ENCODE measurements at regions not wholly inside any gene's neighbourhood (a gene's known extent, or its start where the extent isn't known, plus 50 kb on each side); places are given as distances from the start of the nearest gene placed in this dataset.
A peak's percentile ranks its signal among the peaks of the same experiment; 100 is the strongest.

DNA sequence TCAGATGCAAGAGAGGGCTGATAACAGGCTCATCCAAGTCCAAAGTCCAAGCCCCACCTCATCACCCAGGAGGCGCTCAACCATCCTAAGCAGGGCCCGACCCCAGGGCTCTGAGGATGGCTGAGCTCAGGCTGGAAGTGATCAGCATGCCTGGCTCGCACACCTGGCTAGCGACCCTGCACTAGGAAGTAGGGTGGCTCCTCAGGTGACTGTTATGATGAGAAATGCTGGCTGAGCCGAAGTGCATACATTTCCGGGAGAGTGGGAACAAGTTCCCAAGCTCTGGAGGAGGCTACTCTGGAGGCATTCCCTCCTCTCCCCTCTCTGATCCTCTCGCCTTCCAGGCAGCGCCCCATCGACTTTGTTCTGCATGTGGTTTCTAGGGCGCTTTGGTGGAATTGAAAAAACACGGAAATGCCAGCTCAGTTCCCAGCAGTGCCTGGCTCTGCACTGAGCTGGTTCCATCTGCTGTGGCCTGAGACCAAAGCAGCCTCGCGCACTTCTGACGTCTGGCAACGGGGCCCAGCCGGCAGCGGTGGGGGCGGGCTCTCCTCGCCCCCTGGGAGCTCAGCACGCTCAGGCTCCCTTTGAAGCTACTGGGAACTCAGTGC lies 130.3 kb downstream of the IRF8 start:
- Histone ChIP-seq H3K27me3 (peaks cover 0 to 30% (median 0%) of the 10 kb centered on the region in 3 donors), H3K4me3 (no peak overlapping the region), H3K9me3 (peaks cover 0 to 11% (median 10%) of the 10 kb centered on the region in 4 donors), H3K27ac (peak overlapping the region in 4 of 5 donors; percentile 2 to 43 (median 15)), H3K4me1 (peaks cover 0 to 28% (median 11%) of the 10 kb centered on the region in 4 donors), H3K36me3 (no peaks in the 10 kb centered on the region)
- 19 to 44% (median 20%) methylated on average over 13 to 20 of the region's 20 CpGs for WGBS, 5 donors
- DNase-seq, result peak; percentile 49 to 91
- intact Hi-C loops (cut with DNase I; ENCODE audit: low total_unique reads), result no loop called here
- TF ChIP-seq POLR2A (IDR thresholded peaks at IDR 0.05), result no peak
- TF ChIP-seq EP300 (IDR thresholded peaks at IDR 0.05), result no peak
- TF ChIP-seq, protein P1, sequence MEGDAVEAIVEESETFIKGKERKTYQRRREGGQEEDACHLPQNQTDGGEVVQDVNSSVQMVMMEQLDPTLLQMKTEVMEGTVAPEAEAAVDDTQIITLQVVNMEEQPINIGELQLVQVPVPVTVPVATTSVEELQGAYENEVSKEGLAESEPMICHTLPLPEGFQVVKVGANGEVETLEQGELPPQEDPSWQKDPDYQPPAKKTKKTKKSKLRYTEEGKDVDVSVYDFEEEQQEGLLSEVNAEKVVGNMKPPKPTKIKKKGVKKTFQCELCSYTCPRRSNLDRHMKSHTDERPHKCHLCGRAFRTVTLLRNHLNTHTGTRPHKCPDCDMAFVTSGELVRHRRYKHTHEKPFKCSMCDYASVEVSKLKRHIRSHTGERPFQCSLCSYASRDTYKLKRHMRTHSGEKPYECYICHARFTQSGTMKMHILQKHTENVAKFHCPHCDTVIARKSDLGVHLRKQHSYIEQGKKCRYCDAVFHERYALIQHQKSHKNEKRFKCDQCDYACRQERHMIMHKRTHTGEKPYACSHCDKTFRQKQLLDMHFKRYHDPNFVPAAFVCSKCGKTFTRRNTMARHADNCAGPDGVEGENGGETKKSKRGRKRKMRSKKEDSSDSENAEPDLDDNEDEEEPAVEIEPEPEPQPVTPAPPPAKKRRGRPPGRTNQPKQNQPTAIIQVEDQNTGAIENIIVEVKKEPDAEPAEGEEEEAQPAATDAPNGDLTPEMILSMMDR (IDR thresholded peaks at IDR 0.05), result no peak
- peak in 1 of 3 donors; percentile 8 for TF ChIP-seq POLR2AphosphoS5 (IDR thresholded peaks at IDR 0.05)

DNA sequence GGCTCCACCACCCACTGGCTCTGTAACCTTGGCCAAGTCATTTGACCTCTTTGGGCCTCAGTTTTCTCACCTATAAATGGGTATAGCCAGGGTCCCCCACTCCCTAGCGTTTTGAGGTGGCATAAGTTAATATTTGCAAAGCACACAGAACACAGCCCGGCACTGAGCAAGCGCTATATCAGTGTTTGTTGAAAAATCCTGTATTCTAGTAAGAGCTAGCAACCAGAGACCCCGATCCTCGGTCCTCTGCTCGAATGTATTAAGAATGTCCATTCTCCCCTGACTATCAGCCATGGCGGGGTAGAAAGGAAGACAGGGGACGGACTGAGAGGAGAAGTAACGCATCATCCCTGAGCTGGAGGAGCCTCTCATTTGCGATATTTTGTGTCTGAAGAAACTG lies 131.2 kb downstream of the IRF8 start:
- peak overlapping the region in 1 of 5 donors; percentile 10 for H3K27ac ChIP-seq
- H3K4me1 ChIP-seq, result peaks cover 0 to 28% (median 11%) of the 10 kb centered on the region in 4 donors
- DNase-seq, result no peak
- no peak overlapping the region for H3K4me3 ChIP-seq
- intact Hi-C loops (cut with DNase I; ENCODE audit: low total_unique reads), result no loop called here
- TF ChIP-seq, protein P1 (IDR thresholded peaks at IDR 0.05), result no peak
- TF ChIP-seq EP300 (IDR thresholded peaks at IDR 0.05), result no peak
- no peak for TF ChIP-seq POLR2A (IDR thresholded peaks at IDR 0.05)
- no peak for TF ChIP-seq POLR2AphosphoS5 (IDR thresholded peaks at IDR 0.05)
- WGBS, 5 donors, result 68 to 86% (median 71%) methylated on average over 10 of the region's 10 CpGs
- peaks cover 0 to 4% (median 2%) of the 10 kb centered on the region in 4 donors for H3K9me3 ChIP-seq
- no peaks in the 10 kb centered on the region for H3K36me3 ChIP-seq
- H3K27me3 ChIP-seq, result peaks cover 0 to 30% (median 0%) of the 10 kb centered on the region in 3 donors

DNA sequence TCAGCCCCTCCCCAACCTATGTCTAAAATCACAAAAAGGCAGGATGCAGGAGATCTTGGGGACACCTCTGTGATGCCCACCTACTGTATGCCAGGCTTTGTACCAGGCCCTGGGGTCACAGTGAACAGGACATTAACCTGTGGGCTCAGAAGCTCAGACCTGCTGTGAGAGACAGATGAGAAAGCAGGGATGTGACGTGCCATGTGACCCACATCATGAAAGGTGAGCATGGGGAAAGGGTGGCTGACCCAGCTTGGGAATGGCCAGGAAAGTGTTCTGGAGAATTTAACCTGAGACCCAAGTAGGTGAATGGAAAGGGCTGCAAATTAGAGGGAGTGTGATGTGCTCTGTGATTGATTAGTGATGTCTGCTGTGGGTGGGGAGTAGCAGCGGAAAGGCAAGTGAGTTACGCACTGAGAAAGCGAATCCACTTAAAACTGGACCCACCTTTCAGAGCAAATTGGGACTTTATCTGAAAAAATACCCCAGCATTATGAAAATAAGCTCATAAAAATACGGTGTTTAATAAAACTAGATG lies 132.2 kb downstream of the IRF8 start:
- no peaks in the 10 kb centered on the region for H3K36me3 ChIP-seq
- H3K4me1 ChIP-seq, result peaks cover 0 to 28% (median 11%) of the 10 kb centered on the region in 4 donors
- 87 to 98% (median 95%) methylated on average over 5 of the region's 5 CpGs for WGBS, 5 donors
- no peak overlapping the region for H3K27ac ChIP-seq
- no peak for DNase-seq
- intact Hi-C loops (cut with DNase I; ENCODE audit: low total_unique reads), result no loop called here
- no peak overlapping the region for H3K4me3 ChIP-seq
- peaks cover 0 to 27% (median 0%) of the 10 kb centered on the region in 3 donors for H3K27me3 ChIP-seq
- H3K9me3 ChIP-seq, result no peaks in the 10 kb centered on the region
- TF ChIP-seq EP300 (IDR thresholded peaks at IDR 0.05) (no peak), POLR2AphosphoS5 (IDR thresholded peaks at IDR 0.05) (no peak), POLR2A (IDR thresholded peaks at IDR 0.05) (no peak)
- TF ChIP-seq, protein P1 (IDR thresholded peaks at IDR 0.05), result no peak

DNA sequence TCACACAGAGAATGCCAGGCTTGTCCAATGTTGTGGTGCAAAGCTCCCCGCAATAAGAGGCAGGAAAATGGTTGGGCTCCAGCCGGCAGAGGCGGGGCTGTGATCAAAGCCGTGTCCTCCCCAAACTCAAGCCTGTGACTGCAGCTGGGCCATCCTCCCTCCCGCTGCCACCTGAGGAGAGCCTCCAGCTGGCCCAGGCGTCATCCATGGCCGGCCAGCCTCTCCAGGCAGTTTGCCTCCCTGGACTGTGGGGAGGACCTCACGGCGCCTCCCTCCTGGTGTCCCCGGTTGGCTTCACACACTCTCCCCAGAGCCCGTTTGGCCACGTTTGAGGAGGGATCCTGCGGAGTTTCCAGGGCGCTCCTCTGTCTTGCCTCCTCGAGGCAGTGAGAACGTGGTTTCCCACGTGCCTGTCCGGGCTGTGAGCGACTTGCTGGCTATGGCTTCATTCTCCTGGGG lies 134.1 kb downstream of the IRF8 start:
- no peaks in the 10 kb centered on the region for H3K36me3 ChIP-seq
- H3K4me3 ChIP-seq, result no peak overlapping the region
- DNase-seq, result peak in 1 of 2 donors; percentile 75
- WGBS, 5 donors, result 41 to 55% (median 48%) methylated on average over 13 to 19 of the region's 19 CpGs
- H3K9me3 ChIP-seq, result no peaks in the 10 kb centered on the region
- H3K27ac ChIP-seq, result peak overlapping the region in 1 of 5 donors; percentile 27
- peaks cover 0 to 22% (median 11%) of the 10 kb centered on the region in 4 donors for H3K4me1 ChIP-seq
- TF ChIP-seq POLR2A (IDR thresholded peaks at IDR 0.05), result no peak
- TF ChIP-seq EP300 (IDR thresholded peaks at IDR 0.05), result no peak
- TF ChIP-seq, protein P1 (IDR thresholded peaks at IDR 0.05), result no peak
- no peak for TF ChIP-seq POLR2AphosphoS5 (IDR thresholded peaks at IDR 0.05)
- peaks cover 0 to 18% (median 0%) of the 10 kb centered on the region in 3 donors for H3K27me3 ChIP-seq
- intact Hi-C loops (cut with DNase I; ENCODE audit: low total_unique reads), result no loop called here
